HG02938 (cell line): ENCODE measurements at regions not wholly inside any gene's neighbourhood (a gene's known extent, or its start where the extent isn't known, plus 50 kb on each side); places are given as distances from the start of the nearest gene placed in this dataset.
"Not testable (repeated sequence)": the region's sequence is repeated elsewhere in the genome, so short reads cannot be mapped to it uniquely, and the experiment has no call there.

ENCODE experiments used
- ATAC-seq: cut with Tn5 transposase; IDR thresholded peaks from one replicate; pipeline ENCODE4 v1.9.1; 2021; ENCODE audit warnings: mild to moderate bottlenecking, moderate library complexity; ENCODE audit not compliant: unreplicated experiment

GRCh38 chr10:57094083-57094482 is 733.0 kb upstream of the ZWINT start:
- ATAC-seq = no peak

GRCh38 chr10:57053530-57053929 is 692.5 kb upstream of the ZWINT start:
- ATAC-seq = no peak

GRCh38 chr10:57049096-57049495 is 688.0 kb upstream of the ZWINT start:
- ATAC-seq = no peak

GRCh38 chr10:57038531-57038930 is 677.5 kb upstream of the ZWINT start:
- ATAC-seq = no peak

- no peak for ATAC-seq
Observed at GRCh38 chr10:57035310-57035709, 674.3 kb upstream of the ZWINT start.

GRCh38 chr10:57032301-57032700 is 671.2 kb upstream of the ZWINT start:
- ATAC-seq = not testable (repeated sequence)

- ATAC-seq = no peak
Observed at GRCh38 chr10:57031346-57031745, 670.3 kb upstream of the ZWINT start.

- no peak for ATAC-seq
Observed at GRCh38 chr10:57026307-57026706, 665.2 kb upstream of the ZWINT start.

GRCh38 chr10:57023626-57024025 is 662.6 kb upstream of the ZWINT start:
- no peak for ATAC-seq

- ATAC-seq = no peak
Observed at GRCh38 chr10:57018452-57018851, 657.4 kb upstream of the ZWINT start.

- no peak for ATAC-seq
Observed at GRCh38 chr10:57017356-57018037, 656.4 kb upstream of the ZWINT start.

- no peak for ATAC-seq
Observed at GRCh38 chr10:57015595-57016318, 654.7 kb upstream of the ZWINT start.

- no peak for ATAC-seq
Observed at GRCh38 chr10:57015187-57015586, 654.1 kb upstream of the ZWINT start.

GRCh38 chr10:57014758-57015157 is 653.7 kb upstream of the ZWINT start:
- no peak for ATAC-seq

- ATAC-seq = no peak
Observed at GRCh38 chr10:57008189-57008588, 647.1 kb upstream of the ZWINT start.

GRCh38 chr10:56991591-56992069 is 630.6 kb upstream of the ZWINT start:
- no peak for ATAC-seq

- ATAC-seq = no peak
Observed at GRCh38 chr10:56975513-56975912, 614.5 kb upstream of the ZWINT start.

GRCh38 chr10:56973766-56974165 is 612.7 kb upstream of the ZWINT start:
- no peak for ATAC-seq

- no peak for ATAC-seq
Observed at GRCh38 chr10:56943221-56943755, 582.2 kb upstream of the ZWINT start.

GRCh38 chr10:56934515-56934914 is 573.5 kb upstream of the ZWINT start:
- no peak for ATAC-seq

GRCh38 chr10:56928714-56929113 is 567.7 kb upstream of the ZWINT start:
- no peak for ATAC-seq

GRCh38 chr10:56927701-56928100 is 566.6 kb upstream of the ZWINT start:
- no peak for ATAC-seq
